HCT116 (cell line): ENCODE measurements at regions not wholly inside any gene's neighbourhood (a gene's known extent, or its start where the extent isn't known, plus 50 kb on each side); places are given as distances from the start of the nearest gene placed in this dataset.

Experiments
- CTCF ChIP-seq, 3 experiments: fragments of 200-600 bp in 1 of 3; sonication (generic) in 1 of 3; IDR thresholded peaks in 2 of 3; conservative IDR thresholded peaks in 1 of 3; 2 replicates each; pipeline ENCODE4 v1.5.1; 2012 to 2017; ENCODE audit warnings: low read depth in 2 of 3, low read length in 2 of 3, antibody characterized with exemption in 1 of 3, borderline replicate concordance in 1 of 3, control low read depth in 1 of 3, mild to moderate bottlenecking in 1 of 3, mixed read lengths in 1 of 3, mixed run types in 1 of 3, moderate library complexity in 1 of 3; ENCODE audit not compliant: insufficient read depth in 1 of 3
- EZH2 ChIP-seq: fragments of 200-600 bp; sonication (generic); IDR thresholded peaks from 2 replicates; pipeline ENCODE4 v1.6.1; 2017; ENCODE audit warnings: antibody characterized with exemption, mixed run types
- EZH2phosphoT487 ChIP-seq: fragments of 200-600 bp; IDR thresholded peaks from 2 replicates; pipeline ENCODE4 v1.6.1; 2018; ENCODE audit warnings: antibody characterized with exemption, borderline replicate concordance
- SIN3A ChIP-seq: IDR thresholded peaks from 2 replicates; pipeline ENCODE4 v1.6.1; 2012; ENCODE audit warnings: low read depth

DNA sequence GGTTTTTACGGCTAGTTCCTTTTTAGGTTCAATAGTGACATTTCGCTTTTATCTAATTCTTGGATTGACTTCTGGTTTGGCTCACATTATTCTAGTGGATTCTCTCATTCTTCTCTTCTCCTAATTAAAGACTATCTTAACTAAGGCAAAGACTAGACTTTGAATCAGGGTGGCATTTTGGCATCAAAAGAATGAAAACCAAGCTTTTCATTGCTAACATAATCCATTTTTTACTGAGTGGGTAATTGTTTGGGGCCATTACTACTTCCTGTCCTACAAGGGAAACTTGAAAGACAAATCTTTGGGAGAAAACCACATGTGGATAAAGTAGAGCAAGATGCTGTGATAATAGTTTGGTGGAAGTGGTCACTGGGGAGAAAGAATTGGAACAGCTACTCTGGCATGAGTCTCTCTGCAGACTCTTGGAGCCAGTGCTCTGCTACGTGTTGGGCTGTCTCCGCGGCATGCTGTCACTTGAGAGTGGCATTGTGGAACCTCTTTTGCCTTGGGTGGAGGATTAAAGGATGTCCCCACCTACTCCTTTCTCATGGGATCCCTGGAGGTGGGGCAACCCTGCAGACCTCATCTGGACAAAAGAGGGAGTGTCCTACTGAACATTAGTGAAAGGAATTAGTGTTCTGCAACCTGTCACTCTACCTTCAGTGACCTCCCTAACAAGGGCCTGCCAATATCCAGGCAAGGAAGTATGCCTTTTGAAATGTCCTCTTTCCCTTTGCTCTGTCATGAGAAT is 280.4 kb downstream of the PSAT1 start:
- TF ChIP-seq CTCF (IDR thresholded peaks at IDR 0.05 in 2 of 3, conservative IDR thresholded peaks at IDR 0.05 in 1 of 3; ENCODE audit: borderline replicate concordance in 1 of 3, insufficient read depth in 1 of 3, low read depth in 2 of 3, low read length in 2 of 3) (no peak), EZH2 (no peak), SIN3A (no peak), EZH2phosphoT487 (no peak)
